NCI-H2107 (cell line): ENCODE measurements at regions not wholly inside any gene's neighbourhood (a gene's known extent, or its start where the extent isn't known, plus 50 kb on each side); places are given as distances from the start of the nearest gene placed in this dataset.

Experiments
- DNase-seq: peaks from one replicate; lab custom pipeline; 2025; lab: John Stamatoyannopoulos, UW

- no peak for DNase-seq
Observed at GRCh38 chr4:155094201-155094820, 114.1 kb upstream of the NPY2R start.

DNA sequence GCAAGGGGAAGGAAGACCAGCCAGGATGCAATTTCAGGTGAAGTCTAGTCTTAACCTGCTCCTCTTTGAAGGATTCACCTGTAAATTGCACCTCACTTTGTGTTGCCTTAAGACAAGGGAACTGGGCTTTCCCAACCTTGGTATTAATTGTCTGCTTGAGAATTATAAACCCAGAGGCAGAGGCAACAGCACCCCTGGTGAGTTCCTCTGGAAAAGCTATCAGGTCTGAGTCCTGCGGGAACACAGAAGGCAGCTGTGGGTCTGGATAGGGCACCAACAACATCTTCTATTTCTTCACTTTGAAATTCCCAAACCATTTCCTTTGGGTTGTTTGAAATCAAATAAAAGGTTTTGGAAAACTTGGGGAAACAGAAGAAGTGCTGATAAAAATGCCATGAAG lies 109.2 kb upstream of the NPY2R start:
- no peak for DNase-seq

- DNase-seq = no peak
Observed at GRCh38 chr4:155106629-155107028, 101.8 kb upstream of the NPY2R start.

DNA sequence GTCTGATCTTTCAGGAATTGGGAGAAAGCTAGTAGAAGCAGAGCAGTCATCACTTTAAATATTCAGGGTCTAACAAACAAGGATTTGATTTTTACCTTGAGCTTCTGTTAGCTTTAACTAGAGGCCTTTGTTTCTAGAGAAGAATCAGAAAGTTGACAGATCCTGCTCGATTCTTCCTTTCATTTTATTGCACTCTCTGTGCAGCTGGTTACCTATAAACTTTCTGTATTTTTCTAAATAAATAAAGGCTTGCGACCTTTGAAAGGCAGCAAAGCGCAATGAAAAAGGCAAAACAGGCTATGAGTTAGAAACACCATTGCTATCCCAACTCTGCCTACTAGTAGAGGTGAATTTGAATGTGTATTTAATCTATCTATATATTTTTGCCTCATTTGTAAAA lies 101.4 kb upstream of the NPY2R start:
- DNase-seq = no peak

- DNase-seq = no peak
Observed at GRCh38 chr4:155114790-155115189, 93.6 kb upstream of the NPY2R start.

DNA sequence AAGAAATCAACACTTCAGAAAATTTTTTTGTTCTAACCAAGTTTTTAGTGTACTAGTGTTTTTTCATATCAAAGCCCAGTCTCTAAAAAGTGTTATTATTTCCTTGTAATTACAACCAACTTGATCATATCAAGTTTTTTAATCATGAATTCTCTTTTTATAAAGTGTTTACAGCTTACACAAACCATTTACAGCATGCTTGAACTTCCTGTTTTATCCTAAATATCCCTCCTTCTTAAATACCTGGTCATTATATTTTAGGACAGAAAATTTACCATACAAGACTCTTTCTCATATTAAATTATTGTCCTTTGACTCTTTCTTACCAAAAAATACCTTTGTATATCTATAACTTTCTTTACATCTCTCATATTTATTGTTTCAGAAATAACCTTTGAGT lies 89.4 kb upstream of the NPY2R start:
- DNase-seq = no peak

- DNase-seq = no peak
Observed at GRCh38 chr4:155120536-155120935, 87.9 kb upstream of the NPY2R start.

GRCh38 chr4:155122382-155122781 lies 86.1 kb upstream of the NPY2R start:
- DNase-seq = no peak

GRCh38 chr4:155134136-155134535 lies 74.3 kb upstream of the NPY2R start:
- no peak for DNase-seq

DNA sequence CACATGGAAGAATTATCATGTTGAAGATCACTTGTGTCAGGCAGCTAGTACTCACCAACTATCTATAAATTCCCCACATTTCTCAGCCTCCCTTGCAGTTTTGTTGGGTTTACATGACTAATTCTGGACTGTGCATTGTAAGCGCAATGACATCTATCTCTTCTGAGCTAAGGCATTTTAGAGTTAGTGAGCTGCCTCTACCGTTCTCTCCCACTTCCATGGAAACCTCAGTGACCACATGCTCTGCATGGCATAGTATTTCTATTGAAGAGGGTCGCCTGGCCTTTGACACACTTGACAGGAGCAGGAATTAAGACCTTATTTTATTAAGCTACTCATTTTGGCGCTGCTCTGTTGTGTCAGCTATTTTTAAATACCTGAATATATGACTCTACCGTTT lies 67.5 kb upstream of the NPY2R start:
- no peak for DNase-seq

GRCh38 chr4:155143512-155143911 lies 64.9 kb upstream of the NPY2R start:
- DNase-seq = no peak
